Gastroesophageal sphincter (tissue), 2 donors: ENCODE measurements at regions not wholly inside any gene's neighbourhood (a gene's known extent, or its start where the extent isn't known, plus 50 kb on each side); places are given as distances from the start of the nearest gene placed in this dataset.

Source experiments
- EP300 ChIP-seq: sonication (generic); formaldehyde crosslinking; IDR thresholded peaks from one replicate; pipeline ENCODE4 v1.6.1; 2017; ENCODE audit warnings: antibody characterized with exemption, mild to moderate bottlenecking
- POLR2A ChIP-seq, 2 donors: fragments of 450-650 bp; IDR thresholded peaks; one replicate each; pipeline ENCODE4 v1.6.1; 2017; ENCODE audit warnings: antibody characterized with exemption in 2 of 2, mild to moderate bottlenecking in 2 of 2, moderate library complexity in 1 of 2

DNA sequence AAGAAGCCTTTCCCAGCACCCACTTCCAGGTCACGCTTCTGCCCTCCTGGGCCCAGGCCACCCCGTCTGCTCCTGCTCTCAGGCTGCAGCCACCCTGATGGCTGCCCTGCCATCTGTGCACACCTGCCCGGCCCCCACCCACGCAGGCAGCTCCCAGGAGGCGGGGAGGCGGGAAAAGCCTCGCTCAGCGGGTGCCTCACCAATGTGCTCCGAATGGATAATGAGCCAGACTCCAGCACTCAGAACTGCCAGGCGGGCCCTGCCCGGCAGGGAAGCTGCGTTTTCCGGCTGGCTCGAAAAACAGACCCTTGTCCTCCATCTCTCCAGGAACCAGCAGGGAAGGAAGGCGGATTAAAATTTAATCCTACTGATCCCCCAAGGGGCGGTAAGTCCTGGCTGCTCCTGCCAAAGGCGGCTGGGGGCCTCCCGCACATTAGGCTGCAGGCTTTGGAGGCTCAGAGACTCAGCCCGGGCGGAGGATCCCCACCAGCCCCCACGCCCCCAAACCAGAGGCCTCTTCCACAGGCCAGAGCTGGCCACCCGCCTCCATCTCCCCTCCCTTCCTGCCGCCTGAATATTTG is 104.0 kb downstream of the NCOR2 start:
- TF ChIP-seq POLR2A (IDR thresholded peaks at IDR 0.05) (no peak), EP300 (no peak)
